H54 (cell line): ENCODE measurements at regions not wholly inside any gene's neighbourhood (a gene's known extent, or its start where the extent isn't known, plus 50 kb on each side); places are given as distances from the start of the nearest gene placed in this dataset.

Experiments used
- DNase-seq: peaks from one replicate; pipeline ENCODE4 v3.0.0; 2011; ENCODE audit warnings: low spot score, mixed read lengths; ENCODE audit not compliant: insufficient read length
- FAIRE-seq: peaks from 3 replicates; lab custom pipeline; 2011; peaks lifted over from hg19 to GRCh38; lab: Jason Lieb, UNC
- POLR2A ChIP-seq: IDR thresholded peaks from 2 replicates; pipeline ENCODE4 v1.6.1; 2011; ENCODE audit warnings: low read depth, mild to moderate bottlenecking, low read length

DNA sequence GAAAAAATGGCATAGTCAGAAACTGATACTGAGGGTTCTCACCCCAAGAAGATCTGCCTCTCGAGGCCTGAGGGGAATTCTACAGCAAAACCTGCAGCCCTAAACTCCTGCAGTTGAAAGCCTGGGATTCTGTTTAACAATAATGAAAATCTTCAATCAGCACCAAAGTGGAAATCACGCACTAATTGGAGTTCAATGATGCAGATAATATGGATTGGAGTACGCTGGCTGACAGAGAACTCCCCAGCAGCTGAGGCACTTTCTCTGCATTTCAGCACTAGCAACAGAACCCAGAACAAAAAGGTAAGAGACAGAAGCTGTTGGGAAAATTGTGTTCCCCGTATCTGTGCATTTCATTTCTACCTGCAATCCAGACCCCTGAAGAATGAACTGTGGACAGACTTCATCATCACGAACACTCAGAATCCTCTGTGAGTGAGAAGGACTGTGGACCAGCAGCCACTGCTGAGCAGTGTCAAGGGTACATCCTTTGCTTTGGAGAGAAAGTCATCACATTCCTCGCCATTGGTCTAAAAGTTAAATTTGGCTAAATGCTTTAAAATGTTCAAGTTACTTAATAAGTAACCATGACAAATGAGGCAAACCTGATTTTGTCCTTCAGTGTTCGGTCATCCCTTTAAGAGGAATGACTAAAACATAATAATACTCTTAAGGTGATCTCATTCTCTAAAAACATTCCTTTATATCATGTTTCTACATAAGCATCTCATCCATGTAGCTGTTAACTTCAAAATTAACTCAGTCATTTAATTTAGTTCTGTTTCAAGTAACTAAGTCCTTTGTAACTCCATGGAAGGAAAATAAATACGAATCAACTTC lies 126.1 kb downstream of the GAS1 start:
- no peak for TF ChIP-seq POLR2A
- DNase-seq (no peak), FAIRE-seq (no peak)

DNA sequence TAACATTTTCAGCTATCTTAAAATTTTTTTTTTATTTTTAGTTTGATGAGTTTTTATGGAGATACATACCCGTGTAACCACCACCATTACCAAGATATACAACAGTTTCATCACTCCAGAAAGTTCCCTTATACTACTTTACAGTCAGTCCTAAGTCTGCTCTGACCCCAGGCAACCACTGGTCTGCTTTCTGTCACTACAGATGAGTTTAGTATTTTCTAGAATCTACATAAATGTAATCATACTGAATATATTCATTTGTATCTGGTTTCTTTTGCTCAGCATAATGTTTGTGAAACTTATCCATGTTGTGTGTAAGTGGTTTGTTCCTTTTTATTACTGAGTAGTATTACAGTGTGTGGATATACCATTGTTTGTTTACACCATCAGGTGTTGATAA lies 127.8 kb downstream of the GAS1 start:
- TF ChIP-seq POLR2A, result no peak
- no peak for FAIRE-seq
- no peak for DNase-seq

DNA sequence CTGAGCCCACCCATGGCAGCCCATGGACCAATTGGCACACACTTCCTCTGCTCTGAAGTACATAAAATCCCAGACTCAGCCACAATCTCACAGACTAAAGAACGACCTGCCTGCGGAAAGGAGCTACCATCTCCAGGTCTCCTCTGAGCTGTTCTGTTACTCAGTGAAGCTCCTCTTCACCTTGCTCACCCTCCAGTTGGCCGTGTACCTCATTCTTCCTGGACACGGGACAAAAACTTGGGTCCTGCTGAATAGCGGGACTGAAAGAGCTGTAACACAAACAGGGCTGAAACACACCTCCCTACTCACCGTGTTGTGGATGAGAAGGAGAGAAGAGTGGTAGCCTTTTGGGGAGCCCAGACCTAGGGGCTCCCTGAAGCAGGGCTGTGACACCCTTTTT lies 128.7 kb downstream of the GAS1 start:
- FAIRE-seq, result no peak
- DNase-seq, result no peak
- TF ChIP-seq POLR2A, result no peak

DNA sequence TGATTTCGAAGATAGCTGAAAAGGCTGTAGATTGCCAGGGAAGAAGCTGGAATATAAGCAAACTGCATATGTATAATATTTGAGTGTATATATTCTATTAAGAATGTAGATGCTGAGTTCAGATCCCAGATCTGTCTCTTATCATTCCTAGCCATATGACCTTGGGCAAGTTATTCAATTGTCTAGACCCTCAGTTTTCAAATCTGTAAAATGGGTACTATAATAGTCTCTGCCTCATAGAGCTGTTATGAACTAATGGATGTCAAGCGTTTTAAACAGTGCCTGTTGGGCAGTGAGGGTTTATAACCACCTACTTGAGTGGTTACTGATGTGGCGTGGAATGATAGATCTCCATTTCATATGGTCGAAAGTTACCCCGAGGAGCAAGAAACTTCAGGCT lies 130.4 kb downstream of the GAS1 start:
- TF ChIP-seq POLR2A, result no peak
- no peak for DNase-seq
- FAIRE-seq, result no peak

DNA sequence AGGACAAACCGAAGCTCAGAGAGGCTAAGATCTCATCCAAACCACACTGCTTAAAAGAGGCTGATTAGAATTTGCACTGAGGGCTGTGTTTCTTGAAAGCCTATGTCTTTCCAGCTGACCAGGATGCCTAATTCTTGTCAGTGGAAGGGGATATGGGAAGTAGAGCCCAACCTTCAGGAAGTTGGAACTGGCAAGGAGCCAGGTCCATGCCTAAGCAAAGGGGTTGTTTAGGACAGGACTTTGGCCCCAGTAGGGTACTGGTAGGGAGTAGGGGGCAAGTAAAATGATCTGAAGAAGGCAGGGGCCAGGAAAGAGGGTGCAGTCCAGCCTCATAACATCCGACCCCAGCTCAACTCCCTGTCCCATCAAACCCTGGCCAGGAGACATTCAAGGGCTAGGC lies 130.9 kb downstream of the GAS1 start:
- no peak for DNase-seq
- FAIRE-seq, result no peak
- TF ChIP-seq POLR2A, result no peak

DNA sequence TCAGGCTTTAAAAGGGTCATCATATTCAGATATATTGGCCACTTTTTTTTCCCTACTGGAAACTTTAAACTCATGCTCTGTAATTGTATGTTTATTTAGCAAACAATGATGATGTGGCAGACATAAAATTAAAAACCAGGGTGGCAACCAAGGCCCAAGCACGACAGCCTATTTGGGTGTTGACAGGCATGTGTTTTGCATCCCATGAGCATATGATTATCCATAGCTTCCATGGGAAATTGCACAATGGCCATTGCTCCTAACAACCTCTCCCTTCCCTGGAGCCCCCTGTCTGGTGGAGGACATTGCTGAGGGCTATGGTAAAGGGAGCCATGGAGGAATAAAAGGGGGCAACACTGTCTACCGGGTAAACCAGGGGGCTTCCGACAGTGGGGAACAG lies 134.7 kb downstream of the GAS1 start:
- no peak for DNase-seq
- FAIRE-seq, result no peak
- no peak for TF ChIP-seq POLR2A

DNA sequence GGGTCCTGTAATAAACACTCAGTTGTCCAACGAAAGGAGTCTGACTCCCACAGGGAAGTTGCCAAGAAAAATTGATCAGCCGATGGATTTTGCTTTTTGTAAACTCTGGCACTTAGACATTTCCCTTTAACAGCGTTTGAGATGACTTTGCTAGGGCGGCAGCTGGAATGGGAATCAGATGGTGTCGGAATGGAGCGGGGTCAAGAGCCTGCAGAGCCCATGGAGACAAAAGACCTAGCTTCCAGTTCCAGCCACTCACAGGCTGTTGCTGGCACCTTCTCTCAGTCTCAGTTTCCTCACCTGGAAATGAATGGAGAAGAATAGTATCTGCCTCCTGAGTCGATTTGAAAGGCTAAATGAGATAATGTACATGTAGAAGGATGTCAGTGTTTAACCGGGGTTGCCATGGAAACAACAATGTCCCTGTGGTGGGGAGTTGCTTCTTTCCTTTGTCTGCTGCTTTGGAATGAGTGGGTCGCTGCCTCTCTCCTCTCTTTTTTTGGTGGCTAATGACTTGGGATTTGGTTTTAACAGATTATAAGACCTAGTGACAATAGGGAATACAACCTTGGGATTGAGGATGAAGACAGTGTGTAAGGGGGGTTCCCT lies 137.4 kb downstream of the GAS1 start:
- no peak for DNase-seq
- FAIRE-seq, result no peak
- no peak for TF ChIP-seq POLR2A

DNA sequence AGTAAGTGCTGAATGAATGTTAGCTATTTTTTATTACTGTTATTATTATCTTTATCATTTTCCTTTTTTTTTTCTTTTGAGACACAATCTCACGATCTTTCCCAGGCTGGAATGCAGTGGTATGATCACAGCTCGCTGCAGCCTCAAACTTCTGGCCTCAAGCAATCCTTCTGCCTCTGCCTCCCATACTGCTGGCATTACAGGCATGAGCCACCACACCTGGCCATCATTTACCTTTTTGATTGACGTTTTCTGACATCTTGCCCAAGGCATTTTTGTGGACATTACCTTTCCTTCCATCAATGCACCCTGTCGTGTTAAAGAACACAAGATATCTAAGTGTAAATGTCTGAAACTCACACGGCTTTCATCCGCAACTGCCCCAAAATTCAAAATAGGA lies 138.2 kb downstream of the GAS1 start:
- no peak for DNase-seq
- no peak for TF ChIP-seq POLR2A
- no peak for FAIRE-seq

DNA sequence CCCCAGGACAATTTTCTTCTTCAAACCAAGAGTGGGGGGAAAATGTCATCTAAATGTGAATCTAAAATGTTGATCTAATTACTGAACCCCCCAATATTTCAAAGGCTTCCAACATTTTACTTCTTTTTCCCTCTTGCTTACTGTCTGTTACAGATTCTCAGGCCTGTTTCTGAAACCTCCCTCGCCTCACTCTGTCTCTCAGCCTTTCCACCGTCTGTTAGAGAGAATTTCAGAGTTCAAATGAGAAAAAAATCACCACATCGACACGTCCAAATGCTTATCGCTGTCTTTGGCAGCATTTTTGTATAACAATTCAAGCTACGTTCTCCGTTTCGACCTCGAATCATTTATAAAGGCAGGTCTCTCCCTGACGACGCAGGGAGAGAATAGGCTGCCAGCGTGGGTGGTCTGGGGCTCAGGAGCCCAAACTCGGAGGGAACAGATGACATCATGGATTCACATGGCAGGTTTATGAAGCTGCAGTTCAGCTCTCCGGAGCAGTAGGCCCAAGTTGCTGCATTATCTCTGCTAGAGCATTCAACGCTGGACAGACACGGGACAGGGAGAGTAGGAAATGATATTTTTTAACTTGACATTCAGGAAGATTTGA lies 139.8 kb downstream of the GAS1 start:
- TF ChIP-seq POLR2A, result no peak
- FAIRE-seq (no peak), DNase-seq (no peak)

DNA sequence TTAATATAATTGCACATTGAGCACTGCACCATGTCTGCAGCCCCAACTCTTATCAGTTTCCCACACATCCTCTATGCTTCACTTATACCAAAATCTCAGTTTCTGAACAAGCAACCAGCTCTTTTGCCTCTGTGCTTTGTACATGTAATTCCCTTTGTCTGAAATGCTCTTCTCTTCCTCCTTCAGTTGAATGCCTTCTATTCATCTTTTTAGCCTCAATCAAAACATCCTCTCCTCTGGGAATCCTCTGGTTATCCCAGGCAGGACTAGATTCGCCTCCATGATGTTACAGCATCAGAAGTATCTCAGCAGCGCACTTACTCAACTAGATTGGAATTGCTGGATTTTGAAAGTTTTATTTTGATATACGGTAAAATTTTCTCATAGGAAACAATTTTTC lies 143.3 kb downstream of the GAS1 start:
- no peak for TF ChIP-seq POLR2A
- no peak for DNase-seq
- no peak for FAIRE-seq

DNA sequence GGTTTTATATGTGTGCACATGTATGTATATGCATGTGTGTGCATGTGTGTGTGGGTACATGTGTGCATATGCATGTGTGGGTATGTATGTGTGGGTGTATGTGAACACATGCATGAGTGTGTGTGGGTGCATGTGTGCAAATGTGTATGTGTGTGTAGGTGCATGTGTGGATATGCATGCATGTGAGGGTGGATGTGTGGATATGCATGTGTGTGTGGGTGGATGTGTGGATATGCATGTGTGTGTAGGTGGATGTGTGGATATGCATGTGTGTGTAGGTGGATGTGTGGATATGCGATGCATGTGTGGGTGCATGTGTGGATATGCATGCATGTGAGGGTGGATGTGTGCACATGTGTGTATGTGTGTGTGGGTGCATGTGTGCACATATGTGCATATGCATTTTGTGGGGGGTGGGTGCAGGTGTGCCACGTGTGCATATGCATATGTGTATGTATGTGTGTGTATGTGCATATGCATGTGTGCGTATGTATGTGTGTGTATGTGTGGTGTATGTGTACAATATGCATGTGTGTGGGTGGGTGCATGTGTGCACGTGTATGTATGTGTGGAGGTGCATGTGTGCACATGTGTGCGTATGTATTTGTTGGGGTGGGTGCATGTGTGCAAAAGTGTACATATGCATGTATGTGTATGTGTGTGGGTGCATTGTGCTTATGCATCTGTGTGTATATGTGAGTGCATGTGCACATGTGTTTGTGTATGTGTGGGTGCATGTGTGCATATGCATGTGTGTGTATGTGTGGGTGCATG lies 144.2 kb downstream of the GAS1 start:
- no peak for TF ChIP-seq POLR2A
- FAIRE-seq, result no peak
- DNase-seq, result no peak

DNA sequence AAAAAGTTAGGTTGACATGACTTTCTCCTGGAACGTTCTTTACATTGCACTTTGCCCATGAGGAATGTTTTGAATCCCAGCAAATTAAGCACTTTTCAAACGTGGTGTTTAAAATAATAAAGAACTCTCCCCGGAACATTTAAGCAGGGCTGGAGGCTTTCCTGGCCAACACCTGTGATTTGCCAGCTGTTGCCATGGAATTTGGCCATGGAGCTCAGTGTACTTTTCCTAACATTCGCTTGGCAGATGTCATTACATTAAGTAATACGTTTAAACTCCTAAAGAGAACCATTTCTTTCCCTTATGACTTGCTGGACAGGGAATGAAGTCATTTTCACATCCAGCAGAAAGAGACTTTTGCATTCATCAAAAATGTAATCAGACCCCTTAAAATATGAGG lies 146.1 kb downstream of the GAS1 start:
- no peak for DNase-seq
- no peak for FAIRE-seq
- TF ChIP-seq POLR2A, result no peak

DNA sequence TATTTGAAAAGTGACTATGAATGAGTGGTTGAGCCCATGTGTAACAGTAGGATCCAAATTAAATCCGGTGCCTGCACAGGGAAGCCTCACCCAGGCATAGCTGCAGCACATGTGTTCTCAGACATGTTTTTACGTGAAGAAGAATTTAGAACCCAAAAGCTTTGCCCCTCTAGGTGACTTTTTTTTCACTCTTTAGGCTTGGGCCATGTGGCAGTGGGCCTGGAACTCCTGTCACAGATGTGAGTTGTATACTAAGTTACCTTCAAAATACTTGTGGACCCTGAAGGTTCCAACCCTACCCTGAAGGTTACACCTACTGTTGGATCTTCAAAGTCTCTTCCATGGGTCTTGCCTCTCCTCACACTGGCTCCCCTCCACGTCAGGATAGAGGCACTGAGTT lies 146.6 kb downstream of the GAS1 start:
- DNase-seq, result no peak
- FAIRE-seq, result no peak
- TF ChIP-seq POLR2A, result no peak

DNA sequence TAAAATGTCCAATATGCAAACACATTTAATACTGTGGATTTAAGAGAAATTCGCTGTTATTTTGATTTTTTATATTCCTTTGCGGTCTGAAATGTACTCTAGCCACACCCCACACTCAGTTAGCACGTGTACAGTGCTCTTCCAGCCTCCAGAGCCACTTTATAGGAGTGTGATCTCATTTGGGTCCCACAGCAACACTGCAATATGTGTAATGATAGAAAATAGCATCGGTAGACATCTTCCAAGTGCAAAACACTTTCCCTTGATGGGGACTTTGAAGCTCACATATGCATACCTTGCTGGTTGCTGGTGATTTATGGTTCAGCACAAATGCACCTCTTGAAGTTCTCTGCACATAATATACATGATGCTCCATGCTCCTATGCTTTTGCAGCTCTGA lies 148.3 kb downstream of the GAS1 start:
- no peak for TF ChIP-seq POLR2A
- DNase-seq, result no peak
- no peak for FAIRE-seq
